SK-N-SH (cell line): ENCODE measurements at regions not wholly inside any gene's neighbourhood (a gene's known extent, or its start where the extent isn't known, plus 50 kb on each side); places are given as distances from the start of the nearest gene placed in this dataset.

ENCODE experiments used
- CTCF ChIA-PET: fragments of 300-600, 350-600 bp; formaldehyde crosslinking; extraction: SDS; loops from one replicate; lab custom pipeline; 2021; lab: Yijun Ruan, JAX
- POLR2A ChIA-PET: fragments of 350-600 bp; sonication (Branson Sonifier 250); formaldehyde crosslinking; extraction: SDS; loops from one replicate; lab custom pipeline; 2020; ENCODE audit warnings: antibody characterized with exemption, inconsistent platforms; lab: Yijun Ruan, JAX
- DNase-seq: peaks from one replicate; pipeline ENCODE4 v3.0.0; 2012
- H2AFZ ChIP-seq: fragments of 200-600 bp; sonication (generic); 2 replicates; pipeline ENCODE4 v1.8.1; 2016; ENCODE audit warnings: antibody characterized with exemption, mild to moderate bottlenecking, low read depth
- H3F3A ChIP-seq: fragments of 200-600 bp; sonication (generic); replicated peaks from 2 replicates; pipeline ENCODE3; 2016; ENCODE audit warnings: antibody characterized with exemption, mild to moderate bottlenecking; ENCODE audit not compliant: insufficient read depth
- H3K27ac ChIP-seq, 2 experiments: fragments of 200-500 bp in 1 of 2; fragments of 200-600 bp in 1 of 2; sonication (Bioruptor generic) in 1 of 2; sonication (generic), shearing (Covaris generic) in 1 of 2; 2 replicates each; pipeline versions ENCODE4 v1.5.1 to v1.6.1; 2014 to 2016; ENCODE audit warnings: low read depth in 2 of 2, inconsistent platforms in 1 of 2, low read length in 1 of 2, mild to moderate bottlenecking in 1 of 2, mixed read lengths in 1 of 2
- H3K27me3 ChIP-seq: fragments of 200-600 bp; sonication (generic), shearing (Covaris generic); 2 replicates; pipeline ENCODE4 v1.6.1; 2016; ENCODE audit warnings: mixed run types; ENCODE audit not compliant: insufficient read depth
- H3K36me3 ChIP-seq, 2 experiments: fragments of 200-500 bp in 1 of 2; fragments of 200-600 bp in 1 of 2; sonication (Bioruptor generic) in 1 of 2; sonication (generic) in 1 of 2; replicated peaks in 1 of 2; 2 replicates each; pipeline versions ENCODE3 to v1.5.1; 2014 to 2016; ENCODE audit warnings: low read length in 1 of 2, mild to moderate bottlenecking in 1 of 2; ENCODE audit not compliant: insufficient read depth in 2 of 2, control insufficient read depth in 1 of 2
- H3K4me1 ChIP-seq, 2 experiments: fragments of 200-500 bp in 1 of 2; fragments of 200-600 bp in 1 of 2; sonication (Bioruptor generic) in 1 of 2; sonication (generic), shearing (Covaris generic) in 1 of 2; 2 replicates each; pipeline versions ENCODE4 v1.5.1 to v1.6.1; 2014 to 2016; ENCODE audit warnings: low read depth in 1 of 2, low read length in 1 of 2, mixed run types in 1 of 2; ENCODE audit not compliant: insufficient read depth in 2 of 2, control insufficient read depth in 1 of 2
- H3K4me2 ChIP-seq: fragments of 200-600 bp; sonication (generic), shearing (Covaris generic); 2 replicates; pipeline ENCODE4 v1.6.1; 2017; ENCODE audit warnings: mixed run types
- H3K4me3 ChIP-seq, 2 experiments: fragments of 200-500 bp in 1 of 2; fragments of 200-600 bp in 1 of 2; sonication (Bioruptor generic) in 1 of 2; sonication (generic), shearing (Covaris generic) in 1 of 2; 2 replicates each; pipeline versions ENCODE4 v1.5.1 to v1.8.1; 2014 to 2016; ENCODE audit warnings: low read depth in 2 of 2, inconsistent platforms in 1 of 2, low read length in 1 of 2, mild to moderate bottlenecking in 1 of 2, mixed read lengths in 1 of 2, moderate library complexity in 1 of 2
- H3K79me2 ChIP-seq: fragments of 200-600 bp; sonication (generic); 2 replicates; pipeline ENCODE4 v1.8.1; 2017; ENCODE audit warnings: mild to moderate bottlenecking; ENCODE audit not compliant: insufficient read depth
- H3K9ac ChIP-seq: fragments of 200-600 bp; sonication (generic); 2 replicates; pipeline ENCODE4 v1.6.1; 2017; ENCODE audit warnings: mixed run types
- H3K9me2 ChIP-seq: fragments of 200-600 bp; sonication (generic); 2 replicates; pipeline ENCODE4 v1.6.1; 2017; ENCODE audit warnings: mixed run types
- H3K9me3 ChIP-seq: fragments of 200-600 bp; sonication (generic); 2 replicates; pipeline ENCODE4 v1.6.1; 2017; ENCODE audit warnings: mixed run types, mild to moderate bottlenecking, moderate library complexity
- H4K20me1 ChIP-seq: fragments of 200-600 bp; sonication (generic); 2 replicates; pipeline ENCODE4 v1.6.1; 2017; ENCODE audit warnings: mild to moderate bottlenecking, mixed run types; ENCODE audit not compliant: insufficient read depth
- CHD2 ChIP-seq: fragments of 150-350 bp; IDR thresholded peaks from 2 replicates; pipeline ENCODE4 v1.6.1; 2018; ENCODE audit warnings: low read length; ENCODE audit not compliant: partially characterized antibody
- ELF1 ChIP-seq: IDR thresholded peaks from 2 replicates; pipeline ENCODE4 v1.4.0; 2012
- EP300 ChIP-seq, 2 experiments: IDR thresholded peaks; 2 replicates each; pipeline versions ENCODE4 v1.4.0 to v1.6.1; 2012; ENCODE audit warnings: borderline replicate concordance in 1 of 2, low read depth in 1 of 2, low read length in 1 of 2
- FOSL2 ChIP-seq: IDR thresholded peaks from 2 replicates; pipeline ENCODE4 v1.4.0; 2012; ENCODE audit warnings: low read depth, mild to moderate bottlenecking, moderate library complexity, borderline replicate concordance
- FOXJ3 ChIP-seq: sonication (generic); formaldehyde crosslinking; IDR thresholded peaks from 2 replicates; pipeline ENCODE4 v1.5.1; 2020; ENCODE audit warnings: mild to moderate bottlenecking, missing genetic modification reagents
- FOXM1 ChIP-seq: IDR thresholded peaks from 2 replicates; pipeline ENCODE4 v1.4.0; 2012; ENCODE audit warnings: low read depth, mild to moderate bottlenecking
- GABPA ChIP-seq: IDR thresholded peaks from 2 replicates; pipeline ENCODE4 v1.4.0; 2012; ENCODE audit warnings: low read depth, mild to moderate bottlenecking
- GATA2 ChIP-seq: sonication (generic); formaldehyde crosslinking; IDR thresholded peaks from 2 replicates; pipeline ENCODE4 v1.5.0; 2020; ENCODE audit warnings: mild to moderate bottlenecking, missing genetic modification reagents
- IRF3 ChIP-seq: fragments of 150-350 bp; IDR thresholded peaks from 2 replicates; pipeline ENCODE4 v1.6.1; 2016; ENCODE audit warnings: mild to moderate bottlenecking, low read depth, low read length
- JUND ChIP-seq: IDR thresholded peaks from 2 replicates; pipeline ENCODE4 v1.4.0; 2012
- MAX ChIP-seq: IDR thresholded peaks from 2 replicates; pipeline ENCODE4 v1.4.0; 2012; ENCODE audit warnings: low read depth
- MEF2A ChIP-seq: IDR thresholded peaks from 2 replicates; pipeline ENCODE4 v1.4.0; 2012; ENCODE audit warnings: low read depth, borderline replicate concordance
- NFIC ChIP-seq: IDR thresholded peaks from 2 replicates; pipeline ENCODE4 v1.4.0; 2012; ENCODE audit warnings: borderline replicate concordance
- NRF1 ChIP-seq: IDR thresholded peaks from 2 replicates; pipeline ENCODE4 v1.6.1; 2012; ENCODE audit warnings: low read depth, mild to moderate bottlenecking, low read length
- PBX3 ChIP-seq: IDR thresholded peaks from 2 replicates; pipeline ENCODE4; 2012
- RCOR1 ChIP-seq: fragments of 150-350 bp; IDR thresholded peaks from 2 replicates; pipeline ENCODE4 v1.6.1; 2017; ENCODE audit warnings: antibody characterized with exemption, low read length
- SIN3A ChIP-seq: IDR thresholded peaks from 2 replicates; pipeline ENCODE4 v1.6.1; 2012; ENCODE audit warnings: low read depth, mild to moderate bottlenecking, low read length, moderate library complexity, borderline replicate concordance
- TAF1 ChIP-seq: IDR thresholded peaks from 2 replicates; pipeline ENCODE4 v1.6.1; 2012; ENCODE audit warnings: low read depth, mild to moderate bottlenecking, low read length, moderate library complexity, borderline replicate concordance
- TCF12 ChIP-seq: IDR thresholded peaks from 2 replicates; pipeline ENCODE4 v1.4.0; 2012
- YY1 ChIP-seq: IDR thresholded peaks from 2 replicates; pipeline ENCODE4 v1.4.0; 2012; ENCODE audit warnings: low read depth, mild to moderate bottlenecking
- ZBTB33 ChIP-seq: IDR thresholded peaks from 2 replicates; pipeline ENCODE4 v1.4.0; 2012; ENCODE audit warnings: low read depth, borderline replicate concordance
- WGBS: methylation state at CpG from one replicate; pipeline ENCODE4 v1.1.6; 2017; ENCODE audit warnings: low lambda C conversion rate; 5-methylcytosine and 5-hydroxymethylcytosine counted together
- TF ChIP-seq, protein P1 (sequence below): fragments of 150-350 bp; IDR thresholded peaks from 2 replicates; pipeline ENCODE4 v1.6.1; 2017; ENCODE audit warnings: antibody characterized with exemption, low read length, low read depth, borderline replicate concordance
- TF ChIP-seq, protein P2 (sequence below): IDR thresholded peaks from 2 replicates; pipeline ENCODE4 v1.6.1; 2012; ENCODE audit warnings: mild to moderate bottlenecking, low read depth, low read length, moderate library complexity

- DNase-seq, result no peak
- no peak for TF ChIP-seq GATA2 (CRISPR knock-in tag)
- TF ChIP-seq, protein P1, sequence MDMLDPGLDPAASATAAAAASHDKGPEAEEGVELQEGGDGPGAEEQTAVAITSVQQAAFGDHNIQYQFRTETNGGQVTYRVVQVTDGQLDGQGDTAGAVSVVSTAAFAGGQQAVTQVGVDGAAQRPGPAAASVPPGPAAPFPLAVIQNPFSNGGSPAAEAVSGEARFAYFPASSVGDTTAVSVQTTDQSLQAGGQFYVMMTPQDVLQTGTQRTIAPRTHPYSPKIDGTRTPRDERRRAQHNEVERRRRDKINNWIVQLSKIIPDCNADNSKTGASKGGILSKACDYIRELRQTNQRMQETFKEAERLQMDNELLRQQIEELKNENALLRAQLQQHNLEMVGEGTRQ, result no peak
- no peak for TF ChIP-seq FOXJ3
- peak; percentile 34 for TF ChIP-seq CHD2
- TF ChIP-seq MAX, result no peak
- peak; percentile 57; the same call in 1 of the 2 replicates for TF ChIP-seq JUND
- peak; percentile 46 to 85; a peak in 3 of 4 replicates for TF ChIP-seq EP300 (IDR thresholded peaks at IDR 0.05; ENCODE audit: borderline replicate concordance in 1 of 2, low read depth in 1 of 2, low read length in 1 of 2)
- TF ChIP-seq GABPA, result no peak
- no peak for TF ChIP-seq TAF1
- TF ChIP-seq NRF1, result no peak
- peak; percentile 56; the same call in 1 of the 2 replicates for TF ChIP-seq FOXM1
- TF ChIP-seq, protein P2, sequence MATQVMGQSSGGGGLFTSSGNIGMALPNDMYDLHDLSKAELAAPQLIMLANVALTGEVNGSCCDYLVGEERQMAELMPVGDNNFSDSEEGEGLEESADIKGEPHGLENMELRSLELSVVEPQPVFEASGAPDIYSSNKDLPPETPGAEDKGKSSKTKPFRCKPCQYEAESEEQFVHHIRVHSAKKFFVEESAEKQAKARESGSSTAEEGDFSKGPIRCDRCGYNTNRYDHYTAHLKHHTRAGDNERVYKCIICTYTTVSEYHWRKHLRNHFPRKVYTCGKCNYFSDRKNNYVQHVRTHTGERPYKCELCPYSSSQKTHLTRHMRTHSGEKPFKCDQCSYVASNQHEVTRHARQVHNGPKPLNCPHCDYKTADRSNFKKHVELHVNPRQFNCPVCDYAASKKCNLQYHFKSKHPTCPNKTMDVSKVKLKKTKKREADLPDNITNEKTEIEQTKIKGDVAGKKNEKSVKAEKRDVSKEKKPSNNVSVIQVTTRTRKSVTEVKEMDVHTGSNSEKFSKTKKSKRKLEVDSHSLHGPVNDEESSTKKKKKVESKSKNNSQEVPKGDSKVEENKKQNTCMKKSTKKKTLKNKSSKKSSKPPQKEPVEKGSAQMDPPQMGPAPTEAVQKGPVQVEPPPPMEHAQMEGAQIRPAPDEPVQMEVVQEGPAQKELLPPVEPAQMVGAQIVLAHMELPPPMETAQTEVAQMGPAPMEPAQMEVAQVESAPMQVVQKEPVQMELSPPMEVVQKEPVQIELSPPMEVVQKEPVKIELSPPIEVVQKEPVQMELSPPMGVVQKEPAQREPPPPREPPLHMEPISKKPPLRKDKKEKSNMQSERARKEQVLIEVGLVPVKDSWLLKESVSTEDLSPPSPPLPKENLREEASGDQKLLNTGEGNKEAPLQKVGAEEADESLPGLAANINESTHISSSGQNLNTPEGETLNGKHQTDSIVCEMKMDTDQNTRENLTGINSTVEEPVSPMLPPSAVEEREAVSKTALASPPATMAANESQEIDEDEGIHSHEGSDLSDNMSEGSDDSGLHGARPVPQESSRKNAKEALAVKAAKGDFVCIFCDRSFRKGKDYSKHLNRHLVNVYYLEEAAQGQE, result no peak
- TF ChIP-seq MEF2A, result 0 out of 2 replicates have a peak, but pooled peaks have one; percentile 32
- no peak for TF ChIP-seq IRF3
- no peak for TF ChIP-seq FOSL2
- TF ChIP-seq PBX3, result peak; percentile 68
- TF ChIP-seq ELF1, result no peak
- TF ChIP-seq YY1, result no peak
- no peak for TF ChIP-seq ZBTB33
- TF ChIP-seq SIN3A, result no peak
- TF ChIP-seq NFIC, result peak; percentile 30; the same call in 1 of the 2 replicates
- TF ChIP-seq TCF12, result peak; percentile 74
- TF ChIP-seq RCOR1, result no peak
Observed at GRCh38 chr10:60643874-60644273, 134.4 kb upstream of the CDK1 start.

More at GRCh38 chr10:60643874-60644273, 134.4 kb upstream of the CDK1 start:
- Histone ChIP-seq H4K20me1 (no peaks in the 10 kb centered on the region), H3K79me2 (no peaks in the 10 kb centered on the region), H3K27ac (peak overlapping the region; percentile 63 to 78), H3K27me3 (no peaks in the 10 kb centered on the region), H3K9me2 (no peaks in the 10 kb centered on the region), H3K9ac (no peak overlapping the region), H3F3A (peaks cover 21% of the 10 kb centered on the region), H3K4me1 (peaks cover 7 to 15% of the 10 kb centered on the region in 2 experiments; a peak in 3 of 4 replicates), H3K4me2 (peak overlapping the region; percentile 9; the same call in 1 of the 2 replicates), H2AFZ (peak overlapping the region; percentile 20; the same call in 1 of the 2 replicates), H3K36me3 (no peaks in the 10 kb centered on the region), H3K9me3 (no peaks in the 10 kb centered on the region), H3K4me3 (no peak overlapping the region)
- ChIA-PET POLR2A (interaction anchor here (0.6 kb wide), 1 partner anchor 12 kb away, joined by 3 read pairs; no protein-coding TSS in a partner anchor), CTCF (interaction anchor here (1.0 to 13.5 kb wide), 3 partner anchors 12 to 434 kb away, joined by 3 to 294 read pairs (median 6); no protein-coding TSS in a partner anchor)
- WGBS, result 18% methylated on average over 1 of the region's 1 CpG
